H9 (cell line): ENCODE measurements at regions not wholly inside any gene's neighbourhood (a gene's known extent, or its start where the extent isn't known, plus 50 kb on each side); places are given as distances from the start of the nearest gene placed in this dataset.

Experiments used
- DNase-seq: peaks from one replicate; pipeline ENCODE4 v3.0.0-alpha.2; 2017
- H2AFZ ChIP-seq: one replicate; pipeline ENCODE4 v1.6.1; 2013; ENCODE audit warnings: mild to moderate bottlenecking, low read length, control low read depth, moderate library complexity
- H2AK5ac ChIP-seq: 2 replicates; pipeline ENCODE4 v1.6.1; 2013; ENCODE audit warnings: low read length, control low read depth, mixed read lengths; ENCODE audit not compliant: insufficient read length
- H2BK120ac ChIP-seq: one replicate; pipeline ENCODE4 v1.6.1; 2013; ENCODE audit warnings: low read depth, mild to moderate bottlenecking, low read length, control low read depth, inconsistent platforms; ENCODE audit not compliant: poor library complexity, severe bottlenecking
- H2BK12ac ChIP-seq: 2 replicates; pipeline ENCODE4 v1.6.1; 2013; ENCODE audit warnings: low read length, control low read depth, mixed read lengths, low read depth; ENCODE audit not compliant: insufficient read length
- H2BK15ac ChIP-seq: 2 replicates; pipeline ENCODE4 v1.6.1; 2013; ENCODE audit warnings: low read depth, low read length, control low read depth
- H2BK20ac ChIP-seq: one replicate; pipeline ENCODE4 v1.6.1; 2013; ENCODE audit warnings: low read depth, mild to moderate bottlenecking, low read length, control low read depth, inconsistent platforms; ENCODE audit not compliant: poor library complexity, severe bottlenecking
- H2BK5ac ChIP-seq: 2 replicates; pipeline ENCODE4 v1.6.1; 2013; ENCODE audit warnings: low read length, control low read depth, mixed read lengths; ENCODE audit not compliant: insufficient read length
- H3K14ac ChIP-seq: 2 replicates; pipeline ENCODE4 v1.6.1; 2013; ENCODE audit warnings: low read length, control low read depth; ENCODE audit not compliant: insufficient read depth
- H3K18ac ChIP-seq: 2 replicates; pipeline ENCODE4 v1.6.1; 2013; ENCODE audit warnings: low read depth, mild to moderate bottlenecking, mixed read lengths, low read length, control low read depth; ENCODE audit not compliant: insufficient read length
- H3K23ac ChIP-seq: 2 replicates; pipeline ENCODE4 v1.6.1; 2013; ENCODE audit warnings: low read length, control low read depth, mixed read lengths, low read depth; ENCODE audit not compliant: insufficient read length
- H3K23me2 ChIP-seq: 2 replicates; pipeline ENCODE4 v1.6.1; 2013; ENCODE audit warnings: low read depth, mild to moderate bottlenecking, mixed read lengths, low read length, control low read depth; ENCODE audit not compliant: insufficient read length, poor library complexity, severe bottlenecking
- H3K27ac ChIP-seq: 2 replicates; pipeline ENCODE4 v1.5.1; 2013; ENCODE audit warnings: low read length, control low read depth, mixed read lengths, low read depth; ENCODE audit not compliant: insufficient read length
- H3K27me3 ChIP-seq: 2 replicates; pipeline ENCODE4 v1.6.1; 2013; ENCODE audit warnings: low read length, control low read depth, inconsistent platforms; ENCODE audit not compliant: insufficient read depth
- H3K4ac ChIP-seq: 2 replicates; pipeline ENCODE4 v1.6.1; 2013; ENCODE audit warnings: low read depth, mild to moderate bottlenecking, control low read depth, inconsistent platforms, low read length, moderate library complexity
- H3K4me1 ChIP-seq: 2 replicates; pipeline ENCODE4 v1.6.1; 2013; ENCODE audit warnings: low read length, control low read depth, inconsistent platforms; ENCODE audit not compliant: insufficient read depth
- H3K4me2 ChIP-seq: 2 replicates; pipeline ENCODE4 v1.6.1; 2013; ENCODE audit warnings: low read length, control low read depth, mixed read lengths; ENCODE audit not compliant: insufficient read length, insufficient read depth
- H3K56ac ChIP-seq: 2 replicates; pipeline ENCODE4 v1.6.1; 2013; ENCODE audit warnings: low read depth, mild to moderate bottlenecking, mixed read lengths, low read length, control low read depth; ENCODE audit not compliant: insufficient read length
- H3K79me1 ChIP-seq: 2 replicates; pipeline ENCODE4 v1.6.1; 2013; ENCODE audit warnings: low read depth, mild to moderate bottlenecking, moderate library complexity, low read length, control low read depth, inconsistent platforms; ENCODE audit not compliant: insufficient read depth, poor library complexity, severe bottlenecking
- H3K79me2 ChIP-seq: 2 replicates; pipeline ENCODE4 v1.6.1; 2013; ENCODE audit warnings: low read length, control low read depth, inconsistent platforms; ENCODE audit not compliant: insufficient read depth
- H3K9ac ChIP-seq: 2 replicates; pipeline ENCODE4 v1.6.1; 2013; ENCODE audit warnings: low read length, control low read depth, mixed read lengths; ENCODE audit not compliant: insufficient read length; ENCODE audit errors: extremely low read depth
- H3K9me3 ChIP-seq: one replicate; pipeline ENCODE4 v1.6.1; 2013; ENCODE audit warnings: low read depth, low read length, inconsistent platforms; ENCODE audit not compliant: control insufficient read depth
- H3T11ph ChIP-seq: one replicate; pipeline ENCODE4 v1.6.1; 2013; ENCODE audit warnings: mild to moderate bottlenecking, low read length, control low read depth, inconsistent platforms
- H4K20me1 ChIP-seq: one replicate; pipeline ENCODE4 v1.6.1; 2013; ENCODE audit not compliant: control insufficient read depth, insufficient read length, insufficient read depth
- H4K5ac ChIP-seq: 2 replicates; pipeline ENCODE4 v1.6.1; 2013; ENCODE audit warnings: low read depth, mild to moderate bottlenecking, mixed read lengths, low read length, control low read depth; ENCODE audit not compliant: insufficient read length
- H4K8ac ChIP-seq: replicated peaks from 2 replicates; pipeline ENCODE4 v1.6.1; 2013; ENCODE audit warnings: low read length, control low read depth, mixed read lengths, low read depth; ENCODE audit not compliant: insufficient read length
- H4K91ac ChIP-seq: 2 replicates; pipeline ENCODE4 v1.6.1; 2013; ENCODE audit warnings: low read depth, mild to moderate bottlenecking, moderate library complexity, mixed read lengths, low read length, control low read depth; ENCODE audit not compliant: insufficient read length
- H3K27ac Mint-ChIP-seq, 3 experiments: 2 replicates in 2 of 3; 3 replicates in 1 of 3; pipeline ENCODE4 v1.8.0; 2020 to 2021; ENCODE audit warnings: mixed read lengths in 3 of 3, mild to moderate bottlenecking in 1 of 3, moderate library complexity in 1 of 3
- H3K27me3 Mint-ChIP-seq: 2 replicates; pipeline ENCODE4 v1.8.0; 2021; ENCODE audit warnings: low read depth, mild to moderate bottlenecking, moderate library complexity, mixed read lengths
- H3K36me3 Mint-ChIP-seq, 3 experiments: 2 replicates in 2 of 3; 3 replicates in 1 of 3; pipeline ENCODE4 v1.8.0; 2020 to 2021; ENCODE audit warnings: low read depth in 3 of 3, mixed read lengths in 3 of 3; ENCODE audit not compliant: insufficient read depth in 1 of 3
- H3K4me1 Mint-ChIP-seq, 2 experiments: 2 replicates each; pipeline ENCODE4 v1.8.0; 2020; ENCODE audit warnings: mixed read lengths in 2 of 2
- H3K4me3 Mint-ChIP-seq, 2 experiments: 2 replicates in 1 of 2; 3 replicates in 1 of 2; pipeline ENCODE4 v1.8.0; 2020 to 2021; ENCODE audit warnings: mild to moderate bottlenecking in 2 of 2, mixed read lengths in 2 of 2, moderate library complexity in 1 of 2
- H3K9me3 Mint-ChIP-seq, 2 experiments: 2 replicates in 1 of 2; 3 replicates in 1 of 2; pipeline ENCODE4 v1.8.0; 2020; ENCODE audit warnings: mild to moderate bottlenecking in 2 of 2, mixed read lengths in 2 of 2, moderate library complexity in 1 of 2
- WGBS: extraction: QIAGEN DNeasy Blood & Tissue Kit; methylation state at CpG from one replicate; pipeline ENCODE4 v1.1.7; 2013; ENCODE audit warnings: missing lambda C conversion rate, low lambda C conversion rate, mixed read lengths; ENCODE audit not compliant: insufficient read length; ENCODE audit errors: extremely low coverage; 5-methylcytosine and 5-hydroxymethylcytosine counted together
- TF ChIP-seq, protein P1 (sequence below): fragments of 200-600 bp; sonication (generic); conservative IDR thresholded peaks from 3 replicates; pipeline ENCODE4 v1.8.0; 2021; ENCODE audit warnings: antibody characterized with exemption, mild to moderate bottlenecking

DNA sequence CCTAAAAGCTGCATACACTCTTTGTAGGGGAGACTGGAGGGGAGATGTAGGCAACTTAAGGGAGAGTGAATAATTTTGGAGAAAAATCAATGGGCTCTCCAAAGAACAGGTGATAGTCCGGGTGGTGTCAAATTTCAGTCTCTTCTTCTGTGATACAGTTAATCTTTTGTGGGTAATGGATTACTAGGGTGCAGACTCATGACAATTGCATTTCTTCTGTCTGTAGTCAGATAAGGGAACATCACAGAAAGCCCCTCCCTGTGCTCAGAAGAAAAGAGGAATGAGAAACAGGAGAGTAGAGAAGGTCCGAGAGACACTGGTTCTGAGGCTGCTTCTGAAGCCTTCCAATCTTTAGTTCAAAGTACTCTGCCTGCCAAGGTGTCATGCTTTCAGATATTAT lies 1140.7 kb upstream of the LRRN3 start:
- H3K23me2 ChIP-seq = no peaks in the 10 kb centered on the region
- H3K79me1 ChIP-seq = no peaks in the 10 kb centered on the region
- peaks cover 6 to 16% of the 10 kb centered on the region in 2 experiments; a peak in 3 of 4 replicates for H3K4me1 Mint-ChIP-seq
- H2AFZ ChIP-seq = no peak overlapping the region
- H4K5ac ChIP-seq = no peak overlapping the region
- no CpG with 5 or more reads among the region's 2 CpGs for whole genome bisulfite sequencing
- H3K79me2 ChIP-seq = no peaks in the 10 kb centered on the region
- H2BK120ac ChIP-seq = no peak overlapping the region
- no peak overlapping the region for H3K18ac ChIP-seq
- H3T11ph ChIP-seq = no peak overlapping the region
- no peaks in the 10 kb centered on the region for H3K9me3 ChIP-seq
- H3K4me1 ChIP-seq = no peaks in the 10 kb centered on the region; the same call in 1 of the 2 replicates
- no peak overlapping the region for H4K91ac ChIP-seq
- H3K4me3 Mint-ChIP-seq = no peak overlapping the region
- no peak overlapping the region for H3K56ac ChIP-seq
- H3K14ac ChIP-seq = no peak overlapping the region
- TF ChIP-seq, protein P1, sequence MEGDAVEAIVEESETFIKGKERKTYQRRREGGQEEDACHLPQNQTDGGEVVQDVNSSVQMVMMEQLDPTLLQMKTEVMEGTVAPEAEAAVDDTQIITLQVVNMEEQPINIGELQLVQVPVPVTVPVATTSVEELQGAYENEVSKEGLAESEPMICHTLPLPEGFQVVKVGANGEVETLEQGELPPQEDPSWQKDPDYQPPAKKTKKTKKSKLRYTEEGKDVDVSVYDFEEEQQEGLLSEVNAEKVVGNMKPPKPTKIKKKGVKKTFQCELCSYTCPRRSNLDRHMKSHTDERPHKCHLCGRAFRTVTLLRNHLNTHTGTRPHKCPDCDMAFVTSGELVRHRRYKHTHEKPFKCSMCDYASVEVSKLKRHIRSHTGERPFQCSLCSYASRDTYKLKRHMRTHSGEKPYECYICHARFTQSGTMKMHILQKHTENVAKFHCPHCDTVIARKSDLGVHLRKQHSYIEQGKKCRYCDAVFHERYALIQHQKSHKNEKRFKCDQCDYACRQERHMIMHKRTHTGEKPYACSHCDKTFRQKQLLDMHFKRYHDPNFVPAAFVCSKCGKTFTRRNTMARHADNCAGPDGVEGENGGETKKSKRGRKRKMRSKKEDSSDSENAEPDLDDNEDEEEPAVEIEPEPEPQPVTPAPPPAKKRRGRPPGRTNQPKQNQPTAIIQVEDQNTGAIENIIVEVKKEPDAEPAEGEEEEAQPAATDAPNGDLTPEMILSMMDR = no peak
- H3K27ac Mint-ChIP-seq = no peak overlapping the region; a peak in 1 of 7 replicates
- no peak overlapping the region for H3K9ac ChIP-seq
- H3K27me3 Mint-ChIP-seq = no peaks in the 10 kb centered on the region
- H3K9me3 Mint-ChIP-seq = peaks cover 3% of the 10 kb centered on the region in 2 experiments; a peak in 4 of 5 replicates
- H3K23ac ChIP-seq = no peak overlapping the region
- no peak overlapping the region for H3K4ac ChIP-seq
- no peak overlapping the region for H3K4me2 ChIP-seq
- no peaks in the 10 kb centered on the region; a peak in 1 of 7 replicates for H3K36me3 Mint-ChIP-seq
- no peak overlapping the region for H2BK15ac ChIP-seq
- H2BK20ac ChIP-seq = no peak overlapping the region
- H3K27me3 ChIP-seq = no peaks in the 10 kb centered on the region
- no peak overlapping the region for H4K8ac ChIP-seq
- no peaks in the 10 kb centered on the region for H4K20me1 ChIP-seq
- no peak overlapping the region for H2BK12ac ChIP-seq
- no peak for DNase-seq
- no peak overlapping the region for H2BK5ac ChIP-seq
- no peak overlapping the region for H2AK5ac ChIP-seq
- no peak overlapping the region for H3K27ac ChIP-seq
